GM19351 (cell line): ENCODE measurements at regions not wholly inside any gene's neighbourhood (a gene's known extent, or its start where the extent isn't known, plus 50 kb on each side); places are given as distances from the start of the nearest gene placed in this dataset.
"Not testable (repeated sequence)": the region's sequence is repeated elsewhere in the genome, so short reads cannot be mapped to it uniquely, and the experiment has no call there.

Experiments used
- ATAC-seq: cut with Tn5 transposase; IDR thresholded peaks from one replicate; pipeline ENCODE4 v1.9.1; 2021; ENCODE audit warnings: mild to moderate bottlenecking, moderate library complexity; ENCODE audit not compliant: unreplicated experiment

DNA sequence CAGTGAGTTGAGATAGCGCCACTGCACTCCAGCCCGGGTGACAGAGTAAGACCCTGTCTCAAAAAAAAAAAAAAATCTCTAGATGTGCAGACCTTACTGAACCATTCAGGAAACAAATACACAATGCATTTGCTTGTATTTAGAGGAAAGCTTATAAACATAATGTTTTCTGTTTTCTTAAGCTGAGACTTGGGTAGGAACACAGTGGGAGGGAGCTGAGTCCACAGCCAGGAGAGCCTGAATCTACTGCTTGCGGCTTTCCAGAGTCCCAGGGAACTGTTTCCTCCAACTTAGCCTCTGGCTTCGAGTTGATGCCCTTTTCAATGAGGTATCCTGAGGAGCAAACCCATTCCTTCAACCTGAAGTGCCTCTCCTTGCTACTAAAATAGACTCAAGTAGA lies 83.0 kb upstream of the PITRM1 start:
- ATAC-seq: no peak

DNA sequence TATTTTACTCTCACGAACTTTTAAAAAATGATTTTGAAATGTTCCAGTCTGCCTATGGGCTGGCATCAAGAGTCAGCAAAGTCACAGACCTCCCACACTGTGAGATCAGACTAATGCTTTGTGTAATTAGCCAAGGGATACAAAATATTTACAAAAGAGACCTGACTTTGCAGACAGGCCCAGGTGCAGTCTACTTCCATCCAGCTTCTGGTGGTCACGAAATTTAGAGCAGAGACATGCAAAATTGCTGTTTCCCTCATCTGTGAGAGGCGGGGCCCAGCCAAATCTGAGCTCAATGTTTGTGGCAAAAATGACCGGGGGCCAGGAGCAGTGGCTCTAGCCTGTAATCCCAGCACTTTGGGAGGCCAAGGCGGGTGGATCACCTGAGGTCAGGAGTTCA lies 82.5 kb upstream of the PITRM1 start:
- ATAC-seq: no peak

DNA sequence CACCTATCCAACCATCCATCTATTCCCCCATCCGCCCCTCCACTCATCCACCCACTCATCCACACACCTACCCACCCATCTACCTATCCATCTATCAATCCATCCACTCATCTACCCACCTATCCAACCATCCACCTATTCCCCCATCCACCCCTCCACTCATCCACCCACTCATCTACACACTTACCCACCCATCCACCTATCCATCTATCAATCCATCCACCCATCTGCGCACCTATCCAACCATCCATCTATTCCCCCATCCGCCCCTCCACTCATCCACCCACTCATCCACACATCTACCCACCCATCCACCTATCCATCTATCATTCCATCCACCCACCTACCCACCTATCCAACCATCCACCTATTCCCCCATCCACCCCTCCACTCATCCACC lies 81.4 kb upstream of the PITRM1 start:
- not testable (repeated sequence) for ATAC-seq

DNA sequence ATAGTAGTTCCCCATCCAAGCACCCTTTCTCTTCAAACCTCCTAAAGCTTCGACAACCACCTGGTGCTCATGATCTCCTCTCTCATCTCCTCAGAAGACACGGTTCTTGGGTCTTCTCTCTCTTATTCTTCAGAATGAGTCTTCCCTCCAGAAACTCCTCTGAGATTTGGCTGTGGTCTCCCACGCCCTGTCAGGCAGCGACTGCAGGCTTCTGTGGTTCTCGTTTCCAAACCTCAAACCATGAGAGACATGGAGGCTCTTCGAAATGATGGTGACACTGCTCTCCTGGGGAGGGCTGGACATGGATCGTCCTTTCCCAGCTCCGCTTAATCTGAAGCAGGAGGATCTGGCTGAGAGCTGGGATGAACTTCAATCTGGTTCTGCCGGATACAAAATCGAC lies 78.6 kb upstream of the PITRM1 start:
- no peak for ATAC-seq

DNA sequence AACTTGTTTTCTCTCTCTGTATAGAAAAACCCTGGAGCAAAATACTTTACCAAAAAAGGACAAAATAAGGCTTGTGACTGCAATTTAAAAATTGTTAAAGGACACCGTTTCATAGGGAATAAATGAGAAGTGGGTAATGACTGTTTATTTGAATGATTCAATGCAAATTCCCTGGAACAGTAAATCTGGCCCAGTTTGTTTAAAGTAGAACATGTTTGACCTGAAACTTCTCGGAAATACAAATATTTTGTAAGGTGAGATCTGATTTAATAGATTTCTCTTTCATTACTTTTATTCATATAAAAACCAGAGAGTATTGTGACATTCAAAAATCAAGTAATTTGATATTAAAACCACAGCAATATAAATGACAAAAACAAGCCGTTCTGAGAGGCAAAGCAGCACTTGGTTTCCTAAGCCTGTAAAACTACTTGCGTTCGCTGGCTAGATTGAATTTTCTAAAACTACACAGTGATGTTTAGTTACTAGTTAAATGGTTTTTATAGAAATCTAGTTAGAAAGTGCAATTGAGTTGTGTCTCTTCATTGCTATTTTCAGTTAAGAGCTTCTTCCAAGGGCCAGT lies 76.8 kb upstream of the PITRM1 start:
- ATAC-seq: no peak

DNA sequence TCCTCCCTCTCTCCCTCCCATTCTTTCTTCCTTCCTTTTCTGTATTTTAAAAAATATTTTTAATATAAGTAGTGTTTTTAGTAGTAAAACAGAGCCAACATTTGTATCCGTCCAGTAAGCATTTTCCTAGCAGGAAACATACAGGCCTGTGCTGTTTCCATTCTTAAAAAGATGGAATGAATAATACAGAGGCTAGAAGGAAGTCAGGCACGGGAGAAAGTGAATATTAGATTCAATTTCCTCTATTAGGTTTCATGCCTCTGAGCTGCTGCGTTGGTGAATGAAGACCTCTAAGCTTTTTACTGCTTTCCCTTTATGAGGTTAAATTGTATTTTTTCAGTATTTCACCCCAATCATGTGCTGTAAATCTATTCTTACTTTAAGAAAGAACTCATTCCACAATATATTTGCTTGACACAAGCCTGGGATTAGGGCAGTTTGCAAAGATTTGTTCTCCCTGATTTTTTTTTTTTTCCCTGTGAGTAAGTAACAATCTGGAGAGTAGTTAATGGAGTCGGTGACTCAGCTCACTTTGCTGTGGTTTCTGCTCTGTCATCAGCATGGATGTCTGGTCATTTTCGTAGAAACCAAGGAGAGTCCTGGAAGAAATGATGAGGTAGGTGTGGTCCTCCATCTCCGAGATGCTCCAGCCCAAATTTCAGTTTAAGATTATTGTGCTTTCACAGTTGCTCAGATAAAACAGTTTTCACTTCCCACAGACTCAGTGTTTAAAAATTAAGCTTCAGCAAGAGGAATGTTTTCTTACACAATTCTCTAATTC lies 76.1 kb upstream of the PITRM1 start:
- ATAC-seq: no peak

DNA sequence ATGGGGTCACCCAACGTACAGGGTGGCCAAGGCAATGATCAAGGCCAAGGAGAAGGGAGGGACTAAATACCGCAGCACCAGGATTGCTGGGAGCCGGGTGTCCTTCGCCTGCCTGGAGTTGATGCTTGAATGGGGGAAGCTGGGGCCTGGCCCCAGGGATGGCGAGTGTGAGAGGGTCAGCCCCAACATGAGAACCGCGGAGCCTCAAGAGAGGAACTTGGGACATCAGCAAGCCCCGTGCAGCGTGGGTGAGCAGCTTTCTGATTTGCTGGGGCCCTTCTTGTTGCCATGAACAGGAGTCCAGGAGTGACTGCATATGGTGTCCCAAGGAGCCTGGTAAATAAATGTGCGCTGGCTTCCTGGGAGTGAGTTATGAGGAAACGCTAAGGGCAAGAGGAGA lies 72.8 kb upstream of the PITRM1 start:
- no peak for ATAC-seq

DNA sequence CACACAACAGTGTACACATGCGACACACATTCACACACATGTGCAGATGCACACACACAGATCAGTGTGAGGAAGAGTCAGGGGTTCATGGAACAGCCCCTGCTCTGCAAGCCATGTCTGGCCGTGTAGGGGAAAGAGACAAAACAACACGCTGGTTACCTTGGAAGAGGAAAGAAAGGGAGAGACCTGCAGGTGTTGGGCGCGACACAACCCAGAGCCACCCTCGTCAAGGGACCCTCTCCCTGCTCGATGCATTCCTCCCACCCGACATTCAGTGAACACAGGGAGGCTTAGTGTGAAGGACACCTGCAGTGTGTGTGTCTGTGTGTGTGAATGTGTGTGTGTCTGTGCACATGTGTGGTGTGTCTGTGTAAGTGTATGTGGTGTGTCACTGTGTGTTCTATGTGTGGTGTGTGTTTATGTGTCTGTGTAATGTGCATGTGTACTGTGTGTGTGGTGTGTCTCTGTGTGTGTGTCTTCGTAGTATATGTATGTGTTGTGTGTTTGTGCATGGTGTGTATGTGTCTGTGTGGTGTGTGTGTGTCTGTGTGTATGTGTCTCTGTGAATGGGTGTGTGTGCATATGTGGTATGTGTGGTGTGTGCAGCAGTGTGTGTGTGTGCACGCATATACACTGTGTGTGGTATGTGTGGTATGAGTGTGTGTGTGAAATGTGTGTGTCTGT lies 69.5 kb upstream of the PITRM1 start:
- ATAC-seq: no peak

DNA sequence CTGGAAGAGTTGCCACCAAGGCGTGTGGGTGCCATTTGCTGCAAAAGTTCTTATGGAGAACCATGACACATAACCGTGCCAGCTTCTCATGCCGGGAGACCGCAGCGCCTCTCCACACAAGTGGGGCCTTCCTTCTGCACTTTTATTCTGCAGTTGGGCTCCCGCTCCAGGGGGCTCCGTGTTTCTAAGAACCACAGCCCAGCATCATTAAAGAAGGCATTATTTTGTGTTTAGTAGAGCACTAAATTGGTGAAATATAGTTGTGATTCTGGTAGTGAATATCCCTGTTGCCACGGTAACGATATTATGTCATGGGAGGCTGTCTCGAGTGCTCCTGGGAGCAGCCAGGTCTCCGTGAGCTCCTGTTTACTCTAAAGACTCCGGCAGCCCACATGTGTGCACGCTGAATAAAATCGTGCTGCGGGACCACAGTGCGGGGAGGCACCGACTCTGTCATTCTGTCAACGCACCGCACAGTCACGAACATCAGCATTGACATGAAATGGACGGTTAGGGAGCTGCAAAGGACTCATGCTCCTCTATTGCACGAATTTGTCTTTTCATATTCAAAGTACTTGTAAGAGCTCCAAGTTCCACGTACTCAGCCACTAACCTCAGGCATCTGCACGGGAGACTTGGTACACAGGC lies 68.8 kb upstream of the PITRM1 start:
- no peak for ATAC-seq

DNA sequence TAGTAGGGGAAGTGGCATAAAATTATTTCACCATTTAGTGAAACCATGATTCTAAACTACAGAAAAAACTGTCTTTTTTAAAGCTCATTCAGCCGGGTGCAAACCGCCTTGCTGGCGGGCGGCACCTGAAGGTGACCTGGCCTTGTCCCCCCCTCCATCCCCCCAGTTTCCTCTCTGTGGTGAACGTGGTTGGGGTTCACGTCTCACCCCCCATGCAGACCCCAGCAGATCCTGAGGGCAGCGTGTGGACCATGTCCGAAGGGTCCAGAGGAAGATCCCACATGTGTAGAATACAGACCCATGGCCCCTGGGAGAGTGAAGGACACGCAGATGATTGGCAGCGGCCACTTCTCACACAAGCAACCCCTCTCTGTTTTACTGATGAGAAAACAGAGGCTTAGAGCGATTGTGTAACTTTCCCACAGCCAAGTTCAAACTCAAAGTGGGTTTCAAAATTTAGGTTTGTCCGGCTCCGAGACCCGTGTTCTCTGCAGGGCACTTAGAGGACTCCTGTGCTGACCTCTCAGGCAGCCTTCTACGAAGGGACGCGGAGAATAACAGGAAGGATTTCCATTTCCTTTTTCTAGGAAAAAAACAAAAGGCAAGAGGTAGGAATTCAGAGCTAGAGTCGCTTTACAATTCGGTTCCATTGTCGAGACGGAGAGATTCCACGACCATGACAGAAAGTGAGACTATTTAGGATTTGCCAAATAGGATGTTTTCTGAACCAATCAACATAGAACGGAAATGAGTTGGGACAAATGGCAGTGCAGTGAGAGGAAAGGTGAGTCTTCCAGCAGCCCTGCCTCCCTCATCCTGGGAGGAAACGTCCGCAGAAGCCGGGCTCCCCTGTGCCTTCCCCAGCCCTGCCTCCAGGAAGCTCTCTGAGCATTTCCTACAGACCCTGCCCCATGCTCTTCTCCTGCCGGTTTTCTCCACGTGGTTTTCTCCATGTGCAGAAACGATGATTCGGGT lies 67.6 kb upstream of the PITRM1 start:
- ATAC-seq: no peak

DNA sequence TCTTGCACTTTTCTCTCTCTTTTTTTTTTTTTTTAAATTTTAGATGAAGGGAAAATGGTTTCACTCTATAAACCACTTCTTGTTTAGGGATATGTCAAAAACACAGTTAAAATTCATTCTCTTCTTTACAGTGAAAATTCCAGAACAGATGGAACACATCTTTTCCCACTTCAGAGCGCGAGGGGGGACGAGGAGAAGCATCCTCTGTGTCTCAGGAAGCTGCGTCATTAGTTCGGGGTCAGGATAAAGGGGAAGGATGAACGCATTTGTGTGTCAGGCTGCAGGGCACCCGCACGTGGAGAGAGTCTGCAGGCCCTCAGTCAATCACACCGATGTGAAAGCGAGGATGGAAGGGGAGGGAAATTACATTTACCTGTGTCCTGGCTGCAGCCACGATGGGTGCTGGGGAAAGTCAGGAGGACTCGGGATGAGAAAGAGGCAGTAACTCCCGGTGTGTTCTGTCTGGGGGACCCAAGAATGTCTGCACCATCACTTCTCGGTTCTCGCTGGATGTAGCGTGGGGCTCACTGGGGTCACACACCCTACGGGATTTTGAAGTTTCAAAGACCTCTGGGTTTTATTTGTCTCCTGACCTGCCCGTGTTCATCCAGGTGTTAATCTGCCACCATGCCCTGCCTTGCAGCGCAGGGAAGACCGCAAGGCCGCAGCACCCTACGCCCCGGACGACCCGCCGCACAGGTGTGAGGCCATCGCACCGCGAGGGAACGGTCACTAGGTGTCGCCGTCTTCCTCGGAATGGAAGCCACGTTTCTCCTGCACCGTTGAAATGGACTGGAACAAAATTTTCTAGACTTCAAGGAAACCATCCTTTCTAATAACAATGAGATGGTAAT lies 66.7 kb upstream of the PITRM1 start:
- ATAC-seq: peak; percentile 88

DNA sequence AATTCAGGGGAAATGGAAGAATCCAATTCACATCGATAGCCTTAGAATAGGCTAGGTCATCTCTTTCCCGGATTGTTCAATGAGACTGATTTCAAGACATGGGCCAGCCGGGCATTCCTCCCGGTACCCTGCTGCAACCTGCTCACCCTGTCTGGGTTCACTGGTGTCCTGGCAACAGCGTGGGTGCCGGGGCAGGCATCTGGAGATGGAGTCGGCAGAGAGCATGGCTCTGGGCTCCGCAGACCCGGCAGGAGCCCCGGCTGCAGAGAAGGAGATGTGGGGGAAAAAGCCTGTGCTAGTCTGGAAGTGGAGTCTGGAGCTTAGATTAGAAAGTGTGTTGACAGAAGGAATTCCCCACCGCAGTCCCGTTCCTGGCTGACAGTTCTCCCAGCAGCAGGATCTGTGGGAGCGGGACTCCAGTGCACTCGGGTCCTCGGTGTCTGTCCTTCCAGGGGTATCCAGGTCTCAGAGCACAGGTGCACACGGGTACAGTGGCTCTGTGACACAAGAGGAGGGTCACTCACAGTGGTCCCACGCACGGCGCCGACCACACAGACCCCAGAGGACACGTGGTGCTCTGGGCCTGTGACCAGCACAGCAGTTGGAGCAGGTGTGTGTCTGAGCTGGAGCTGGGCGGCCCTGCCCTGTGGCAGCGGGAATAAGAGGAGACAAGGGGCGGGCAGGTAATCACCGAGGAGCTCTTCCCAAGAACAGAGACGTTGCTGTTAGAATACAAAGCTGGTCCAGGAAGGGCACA lies 65.7 kb upstream of the PITRM1 start:
- ATAC-seq: no peak

DNA sequence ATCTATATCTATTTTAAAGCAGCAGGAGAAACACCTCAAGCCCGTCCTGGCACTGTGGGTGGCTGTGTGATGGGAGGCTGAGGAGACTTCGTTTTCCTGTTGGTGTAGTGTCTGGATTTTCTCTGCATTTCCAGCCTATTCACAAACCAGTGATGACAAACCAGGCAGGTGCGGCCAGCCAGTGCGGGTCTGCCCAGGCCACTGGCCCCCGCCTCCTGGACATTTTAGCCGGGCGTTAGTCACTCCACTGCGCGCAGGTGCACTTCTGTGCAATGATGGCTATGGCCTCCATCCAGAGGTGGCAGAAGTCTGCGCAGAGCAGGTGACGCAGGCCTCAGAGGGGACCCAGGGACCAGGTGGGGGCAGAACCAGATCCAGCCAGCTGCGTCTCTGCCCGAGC lies 64.9 kb upstream of the PITRM1 start:
- ATAC-seq: no peak

DNA sequence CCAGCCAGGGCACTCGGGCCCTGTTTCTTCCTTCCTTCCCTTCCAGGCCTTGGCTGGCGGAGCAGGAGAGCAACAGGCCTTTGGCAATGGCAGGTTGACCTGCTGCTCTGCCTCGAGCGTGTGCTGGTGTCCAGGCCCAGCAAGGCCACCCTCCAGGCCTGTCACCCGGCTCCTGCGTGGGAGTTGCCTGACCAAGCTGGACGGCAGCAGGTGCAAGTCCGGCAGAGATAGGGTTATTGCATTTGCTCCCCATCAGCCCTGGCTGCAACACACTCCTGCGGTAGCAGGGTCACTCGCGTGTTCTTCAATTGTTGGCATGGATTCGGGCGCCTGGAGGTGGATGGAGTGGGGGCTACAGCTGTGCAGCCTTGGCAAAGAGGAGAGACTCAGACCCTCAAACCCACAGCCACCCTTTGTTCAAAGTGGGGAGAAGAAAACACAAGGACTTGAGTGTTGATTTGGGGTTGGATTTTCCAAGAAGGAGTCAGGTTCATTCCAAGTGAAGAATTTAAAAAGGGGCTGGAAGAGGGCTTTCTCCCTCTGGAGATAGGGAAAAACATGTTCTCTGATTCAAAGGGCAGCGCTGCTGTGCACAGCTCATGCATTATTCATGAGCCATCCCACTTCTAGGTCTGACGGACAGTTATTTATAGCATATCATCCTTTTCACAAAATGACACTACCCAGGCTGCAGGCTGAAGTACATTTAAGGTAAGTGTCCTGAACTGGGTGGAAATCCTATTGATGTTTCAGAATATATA lies 64.2 kb upstream of the PITRM1 start:
- ATAC-seq: no peak

DNA sequence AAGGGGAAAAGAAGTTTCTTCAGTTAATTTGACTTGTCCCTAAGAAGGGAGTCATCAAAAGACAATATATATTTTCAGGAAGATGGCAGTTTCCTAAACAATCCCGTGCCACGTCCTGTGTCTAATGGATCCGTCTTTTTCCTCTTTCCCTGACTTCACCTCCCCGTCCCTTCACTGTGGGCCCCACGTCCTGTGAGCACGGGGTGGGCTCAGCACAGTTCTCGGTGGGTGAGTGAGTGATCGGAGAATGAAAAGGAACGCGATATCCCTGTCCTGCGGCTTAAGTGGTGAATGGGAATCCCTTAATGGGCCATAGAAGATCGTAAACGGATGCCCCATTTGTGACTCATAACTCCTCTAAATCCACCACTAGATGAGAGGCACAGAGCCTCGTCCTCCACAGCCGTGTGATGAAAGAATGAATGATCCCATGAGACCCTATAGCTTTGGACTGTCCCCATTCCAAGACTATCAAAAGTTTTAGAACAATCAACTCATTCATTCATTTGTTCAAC lies 63.5 kb upstream of the PITRM1 start:
- no peak for ATAC-seq

DNA sequence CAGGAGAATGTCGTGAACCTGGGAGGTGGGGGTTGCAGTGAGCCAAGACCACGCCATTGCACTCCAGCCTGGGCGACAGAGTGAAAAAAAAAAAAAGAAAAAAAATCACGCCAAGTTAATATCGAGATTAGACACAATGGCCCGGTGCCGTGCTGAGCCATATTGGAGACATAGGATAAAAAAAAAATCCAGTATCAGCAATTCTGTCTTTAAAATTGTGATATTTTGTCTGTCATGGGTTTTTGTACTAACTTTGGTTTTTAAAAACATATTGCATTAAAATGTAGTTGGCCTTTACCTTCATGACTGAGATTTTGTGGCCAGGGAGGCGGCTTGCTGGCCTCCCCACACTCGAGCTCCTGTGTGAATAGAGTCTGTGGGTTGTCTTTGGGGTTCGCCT lies 62.8 kb upstream of the PITRM1 start:
- no peak for ATAC-seq

DNA sequence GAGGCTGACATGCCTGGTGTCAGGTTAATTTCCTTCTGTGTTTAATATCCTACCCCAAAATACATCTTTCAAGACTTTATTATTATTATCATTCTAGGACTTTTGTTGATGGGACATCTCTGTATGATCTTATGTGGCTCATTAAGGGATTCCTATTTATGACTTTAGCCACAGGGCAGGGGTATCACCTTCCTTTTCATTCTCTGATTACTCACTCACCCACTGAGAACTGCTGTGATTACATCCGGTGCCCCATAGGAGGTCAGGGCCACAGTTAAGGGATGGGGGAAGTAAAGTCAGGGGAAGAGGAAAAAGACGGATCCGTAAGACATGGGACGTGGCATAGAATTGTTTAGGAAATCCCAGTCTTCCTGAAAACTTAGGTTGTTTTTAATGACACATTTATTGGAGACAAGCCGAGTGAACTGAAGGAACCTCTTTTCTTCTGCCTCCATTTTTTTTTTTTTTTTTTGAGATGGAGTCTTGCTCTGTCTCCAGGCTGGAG lies 61.0 kb upstream of the PITRM1 start:
- no peak for ATAC-seq
